ENCODE measurements at regions not wholly inside any gene's neighbourhood (a gene's known extent, or its start where the extent isn't known, plus 50 kb on each side); places are given as distances from the start of the nearest gene placed in this dataset.

- no peaks in the 10 kb centered on the region for H3K9me3 ChIP-seq (ENCODE audit: insufficient read depth, low read depth, low read length)
- no peak overlapping the region for H3K4me2 ChIP-seq (ENCODE audit: low read depth, low read length, poor library complexity, severe bottlenecking)
- H3K9me2 ChIP-seq (replicated peaks; ENCODE audit: low read depth, low read length) = no peaks in the 10 kb centered on the region
Observed at GRCh38 chr13:52961256-52961910, 67.2 kb upstream of the OLFM4 start.

GRCh38 chr13:52955472-52955874, 73.1 kb upstream of the OLFM4 start:
- Histone ChIP-seq H3K79me2 (ENCODE audit: insufficient read depth, low read length) (no peaks in the 10 kb centered on the region), H4K20me1 (ENCODE audit: insufficient read depth, low read length, poor library complexity, severe bottlenecking) (no peaks in the 10 kb centered on the region), H3K4me1 (ENCODE audit: insufficient read depth, low read length, poor library complexity, severe bottlenecking) (no peaks in the 10 kb centered on the region), H3K9me2 (replicated peaks; ENCODE audit: low read depth, low read length) (no peaks in the 10 kb centered on the region), H3K4me2 (ENCODE audit: low read depth, low read length, poor library complexity, severe bottlenecking) (no peak overlapping the region), H3F3A (ENCODE audit: low read depth) (no peaks in the 10 kb centered on the region), H3K9ac (ENCODE audit: low read depth, low read length, poor library complexity, severe bottlenecking) (no peak overlapping the region), H3K9me3 (ENCODE audit: insufficient read depth, low read depth, low read length) (no peaks in the 10 kb centered on the region), H3K4me3 (ENCODE audit: low read length, poor library complexity, severe bottlenecking) (no peak overlapping the region), H3K27me3 (ENCODE audit: insufficient read depth, low read length, poor library complexity, severe bottlenecking) (no peaks in the 10 kb centered on the region), H2AFZ (ENCODE audit: low read length) (no peak overlapping the region), H3K36me3 (ENCODE audit: insufficient read depth, low read length) (no peaks in the 10 kb centered on the region)
- TF ChIP-seq EZH2phosphoT487 (IDR thresholded peaks at IDR 0.05; ENCODE audit: borderline replicate concordance) (no peak), CTCF (conservative IDR thresholded peaks at IDR 0.05; ENCODE audit: low read length) (no peak)

More at GRCh38 chr13:52961256-52961910, 67.2 kb upstream of the OLFM4 start:
- TF ChIP-seq EZH2phosphoT487 (IDR thresholded peaks at IDR 0.05; ENCODE audit: borderline replicate concordance) = no peak
- TF ChIP-seq CTCF (conservative IDR thresholded peaks at IDR 0.05; ENCODE audit: low read length) = no peak
- H3K27me3 ChIP-seq (ENCODE audit: insufficient read depth, low read length, poor library complexity, severe bottlenecking) = no peaks in the 10 kb centered on the region
- H3F3A ChIP-seq (ENCODE audit: low read depth) = no peaks in the 10 kb centered on the region
- no peak overlapping the region for H2AFZ ChIP-seq (ENCODE audit: low read length)
- no peak overlapping the region for H3K4me3 ChIP-seq (ENCODE audit: low read length, poor library complexity, severe bottlenecking)
- no peaks in the 10 kb centered on the region for H3K79me2 ChIP-seq (ENCODE audit: insufficient read depth, low read length)
- H4K20me1 ChIP-seq (ENCODE audit: insufficient read depth, low read length, poor library complexity, severe bottlenecking) = no peaks in the 10 kb centered on the region
- H3K9ac ChIP-seq (ENCODE audit: low read depth, low read length, poor library complexity, severe bottlenecking) = no peak overlapping the region
- no peaks in the 10 kb centered on the region for H3K36me3 ChIP-seq (ENCODE audit: insufficient read depth, low read length)
- H3K4me1 ChIP-seq (ENCODE audit: insufficient read depth, low read length, poor library complexity, severe bottlenecking) = no peaks in the 10 kb centered on the region

DNA sequence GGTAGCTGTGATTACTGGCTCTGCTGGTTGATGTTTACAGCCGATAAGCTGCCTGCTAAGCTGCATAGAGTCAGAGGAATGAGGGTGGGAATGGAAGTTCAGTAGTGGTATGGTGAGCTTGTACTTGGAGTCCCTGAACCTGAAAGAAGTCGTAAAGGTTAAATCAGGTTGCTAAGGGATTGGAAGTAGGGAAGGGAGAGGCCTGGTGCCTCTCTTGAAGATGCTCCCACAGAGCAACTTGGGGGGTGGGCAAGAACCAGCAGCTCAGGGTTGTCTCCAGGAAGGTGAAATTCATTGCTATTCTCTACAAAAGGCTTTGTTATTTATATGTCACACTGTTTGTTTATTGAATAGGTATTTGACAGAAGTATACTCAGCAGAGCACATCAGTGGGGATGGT, 73.8 kb upstream of the OLFM4 start:
- Histone ChIP-seq H3K79me2 (ENCODE audit: insufficient read depth, low read length) (no peaks in the 10 kb centered on the region), H3F3A (ENCODE audit: low read depth) (no peaks in the 10 kb centered on the region), H3K9me3 (ENCODE audit: insufficient read depth, low read depth, low read length) (no peaks in the 10 kb centered on the region), H2AFZ (ENCODE audit: low read length) (no peak overlapping the region), H4K20me1 (ENCODE audit: insufficient read depth, low read length, poor library complexity, severe bottlenecking) (no peaks in the 10 kb centered on the region), H3K36me3 (ENCODE audit: insufficient read depth, low read length) (no peaks in the 10 kb centered on the region), H3K4me2 (ENCODE audit: low read depth, low read length, poor library complexity, severe bottlenecking) (no peak overlapping the region), H3K4me3 (ENCODE audit: low read length, poor library complexity, severe bottlenecking) (no peak overlapping the region), H3K9me2 (replicated peaks; ENCODE audit: low read depth, low read length) (no peaks in the 10 kb centered on the region), H3K9ac (ENCODE audit: low read depth, low read length, poor library complexity, severe bottlenecking) (no peak overlapping the region), H3K27me3 (ENCODE audit: insufficient read depth, low read length, poor library complexity, severe bottlenecking) (no peaks in the 10 kb centered on the region), H3K4me1 (ENCODE audit: insufficient read depth, low read length, poor library complexity, severe bottlenecking) (no peaks in the 10 kb centered on the region)
- TF ChIP-seq CTCF (conservative IDR thresholded peaks at IDR 0.05; ENCODE audit: low read length) = no peak
- TF ChIP-seq EZH2phosphoT487 (IDR thresholded peaks at IDR 0.05; ENCODE audit: borderline replicate concordance) = no peak

Measured in Loucy (cell line).